ENCODE measurements at regions not wholly inside any gene's neighbourhood (a gene's known extent, or its start where the extent isn't known, plus 50 kb on each side); places are given as distances from the start of the nearest gene placed in this dataset.

DNA sequence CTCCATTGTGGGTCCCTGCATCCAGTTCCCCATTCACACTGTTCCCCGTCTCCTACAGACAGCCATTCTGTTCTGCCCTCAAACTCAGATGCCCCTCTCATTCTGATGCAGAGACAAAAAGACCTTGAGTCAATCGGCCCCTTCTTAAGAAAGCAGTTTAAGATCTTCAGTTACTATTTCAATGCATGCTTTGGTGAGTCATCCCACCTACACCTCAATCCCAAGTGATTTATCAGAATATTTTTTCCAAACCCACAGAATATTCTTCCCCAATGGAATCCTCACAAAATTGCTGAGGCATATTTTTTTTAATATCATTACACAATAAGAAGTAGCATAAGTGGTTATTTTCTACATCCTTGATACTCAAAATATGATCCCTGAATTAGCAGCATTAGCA, 92.4 kb upstream of the SLC1A1 start:
- TF ChIP-seq, protein P1, sequence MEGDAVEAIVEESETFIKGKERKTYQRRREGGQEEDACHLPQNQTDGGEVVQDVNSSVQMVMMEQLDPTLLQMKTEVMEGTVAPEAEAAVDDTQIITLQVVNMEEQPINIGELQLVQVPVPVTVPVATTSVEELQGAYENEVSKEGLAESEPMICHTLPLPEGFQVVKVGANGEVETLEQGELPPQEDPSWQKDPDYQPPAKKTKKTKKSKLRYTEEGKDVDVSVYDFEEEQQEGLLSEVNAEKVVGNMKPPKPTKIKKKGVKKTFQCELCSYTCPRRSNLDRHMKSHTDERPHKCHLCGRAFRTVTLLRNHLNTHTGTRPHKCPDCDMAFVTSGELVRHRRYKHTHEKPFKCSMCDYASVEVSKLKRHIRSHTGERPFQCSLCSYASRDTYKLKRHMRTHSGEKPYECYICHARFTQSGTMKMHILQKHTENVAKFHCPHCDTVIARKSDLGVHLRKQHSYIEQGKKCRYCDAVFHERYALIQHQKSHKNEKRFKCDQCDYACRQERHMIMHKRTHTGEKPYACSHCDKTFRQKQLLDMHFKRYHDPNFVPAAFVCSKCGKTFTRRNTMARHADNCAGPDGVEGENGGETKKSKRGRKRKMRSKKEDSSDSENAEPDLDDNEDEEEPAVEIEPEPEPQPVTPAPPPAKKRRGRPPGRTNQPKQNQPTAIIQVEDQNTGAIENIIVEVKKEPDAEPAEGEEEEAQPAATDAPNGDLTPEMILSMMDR (IDR thresholded peaks at IDR 0.05; ENCODE audit: poor library complexity, severe bottlenecking): no peak
- TF ChIP-seq EP300 (conservative IDR thresholded peaks at IDR 0.05; ENCODE audit: poor library complexity, severe bottlenecking) (no peak), SMC3 (conservative IDR thresholded peaks at IDR 0.05; ENCODE audit: poor library complexity) (no peak), MXI1 (conservative IDR thresholded peaks at IDR 0.05; ENCODE audit: poor library complexity, severe bottlenecking) (no peak), POLR2AphosphoS5 (IDR thresholded peaks at IDR 0.05) (no peak), EZH2 (IDR thresholded peaks at IDR 0.05; ENCODE audit: borderline replicate concordance, insufficient read depth, low read length, poor library complexity, severe bottlenecking) (no peak), RAD21 (conservative IDR thresholded peaks at IDR 0.05) (no peak)

Measured in neural cell (in vitro differentiated cells).